Activated CD8-positive, alpha-beta memory T cell treated with anti-CD3 and anti-CD28 coated beads for 48 hours (primary cell): ENCODE measurements at regions not wholly inside any gene's neighbourhood (a gene's known extent, or its start where the extent isn't known, plus 50 kb on each side); places are given as distances from the start of the nearest gene placed in this dataset.
"Not testable (repeated sequence)": the region's sequence is repeated elsewhere in the genome, so short reads cannot be mapped to it uniquely, and the experiment has no call there.

ENCODE experiments used
- DNase-seq, 3 experiments: peaks; one replicate each; pipeline ENCODE4 v3.0.0-alpha.2; 2020; ENCODE audit warnings: low read depth in 2 of 3, low spot score in 2 of 3

DNA sequence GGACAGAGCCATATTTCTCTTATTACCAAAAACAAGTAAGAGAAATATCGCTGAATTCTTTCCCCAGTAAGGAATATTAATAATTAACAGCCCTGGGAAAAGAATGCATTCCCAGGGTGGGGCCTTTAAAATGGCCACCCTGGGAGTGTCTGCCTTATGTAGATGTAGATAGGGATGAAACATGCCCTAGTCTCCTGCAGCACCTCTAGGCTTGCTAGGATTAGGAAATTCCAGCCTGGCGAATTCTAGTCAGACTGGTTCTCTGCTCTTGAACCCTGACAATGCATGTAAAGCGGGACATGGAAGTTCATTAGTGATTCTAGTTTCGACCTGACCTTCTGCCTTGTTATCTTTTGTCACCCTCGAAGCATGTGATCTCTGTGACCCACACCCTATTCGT lies 405.2 kb upstream of the MAP2 start:
- not testable (repeated sequence) for DNase-seq

- no peak for DNase-seq
These were observed 394.6 kb upstream of the MAP2 start for GRCh38 chr2:209029249-209029648.

GRCh38 chr2:209044307-209044706 lies 379.5 kb upstream of the MAP2 start:
- no peak for DNase-seq

- DNase-seq: no peak
These were observed 377.7 kb upstream of the MAP2 start for GRCh38 chr2:209046163-209046562.

DNA sequence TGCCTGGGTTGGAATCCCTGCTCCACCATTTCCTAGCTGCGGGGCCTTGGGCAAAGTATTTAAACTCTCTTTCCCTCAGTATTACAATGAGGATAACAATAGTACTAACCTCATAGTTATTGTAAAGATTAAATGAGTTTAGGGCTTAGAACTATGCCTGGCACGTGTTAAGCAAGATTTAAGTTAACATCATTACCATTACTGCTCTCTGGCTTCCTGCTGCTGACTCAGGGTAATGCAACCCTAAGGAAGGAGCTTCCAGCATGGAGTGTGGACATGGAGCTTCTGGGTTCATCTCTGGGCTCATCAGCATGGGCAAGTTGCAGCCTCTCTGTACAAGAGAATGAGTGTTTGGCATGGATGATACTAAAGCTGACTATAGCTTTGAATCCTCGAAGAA lies 374.2 kb upstream of the MAP2 start:
- DNase-seq: no peak

GRCh38 chr2:209062210-209062609 lies 361.6 kb upstream of the MAP2 start:
- no peak for DNase-seq

- DNase-seq: no peak
These were observed 353.6 kb upstream of the MAP2 start for GRCh38 chr2:209070262-209070661.

DNA sequence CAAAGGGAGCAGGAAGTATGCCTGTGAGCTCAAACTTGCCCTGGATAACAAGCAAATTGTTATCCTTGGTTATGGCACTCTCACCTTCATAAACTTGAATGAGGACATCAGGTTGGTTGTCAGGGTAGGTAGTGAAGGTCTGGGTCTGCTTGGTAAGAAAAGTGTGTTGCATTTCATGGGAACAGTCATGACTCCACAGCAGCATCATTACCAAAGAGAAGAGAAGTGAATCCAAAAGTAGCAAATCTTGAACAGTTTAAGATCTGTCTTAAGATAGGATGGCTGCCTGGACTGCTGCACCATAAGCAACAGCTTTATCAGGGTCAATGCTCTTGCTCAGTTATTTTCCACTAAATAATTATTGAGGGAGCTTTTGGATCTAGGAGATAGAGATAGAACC lies 350.7 kb upstream of the MAP2 start:
- no peak for DNase-seq

- DNase-seq: no peak
These were observed 349.1 kb upstream of the MAP2 start for GRCh38 chr2:209074711-209075110.

- DNase-seq: no peak
These were observed 347.7 kb upstream of the MAP2 start for GRCh38 chr2:209076151-209076550.

DNA sequence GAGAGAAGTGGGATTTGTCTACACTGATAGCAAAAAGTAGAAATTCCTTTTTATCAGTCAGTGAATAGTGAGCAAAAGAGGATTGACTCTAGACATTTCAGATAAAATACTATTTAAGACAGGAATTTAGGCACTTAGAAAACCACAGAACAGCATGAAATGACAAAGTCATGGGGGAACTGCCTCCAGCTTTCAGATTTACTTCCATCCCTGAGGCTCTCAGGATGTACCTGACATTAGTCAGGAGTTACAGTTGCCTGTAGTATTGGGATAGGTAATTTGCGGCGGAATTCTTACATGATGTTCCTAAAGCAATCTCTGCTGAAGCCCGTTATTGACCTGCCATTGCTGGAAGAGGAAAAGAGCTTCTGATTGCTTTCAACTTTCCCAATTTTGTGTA lies 337.1 kb upstream of the MAP2 start:
- no peak for DNase-seq

DNA sequence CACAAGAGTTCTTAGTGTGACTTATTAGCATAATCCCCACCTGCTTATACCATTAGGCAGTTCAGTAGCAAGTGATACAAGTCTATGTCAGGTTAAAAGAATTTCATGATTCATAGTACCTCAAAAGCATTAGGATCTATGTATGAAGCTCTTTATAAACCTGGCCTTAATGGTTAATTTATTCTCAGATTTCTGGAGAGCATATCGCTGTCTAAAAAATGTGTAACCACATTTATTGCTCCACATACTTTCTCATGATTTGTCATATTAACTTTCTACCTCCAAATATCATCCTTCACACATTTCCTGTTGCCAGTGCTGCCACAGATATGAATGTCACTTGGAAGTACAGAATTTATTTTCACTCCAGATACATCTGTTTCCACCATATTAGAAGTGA lies 332.8 kb upstream of the MAP2 start:
- no peak for DNase-seq

- no peak for DNase-seq
These were observed 329.6 kb upstream of the MAP2 start for GRCh38 chr2:209094221-209094620.

- no peak for DNase-seq
These were observed 328.4 kb upstream of the MAP2 start for GRCh38 chr2:209095432-209095831.

GRCh38 chr2:209097168-209097567 lies 326.7 kb upstream of the MAP2 start:
- DNase-seq: no peak

DNA sequence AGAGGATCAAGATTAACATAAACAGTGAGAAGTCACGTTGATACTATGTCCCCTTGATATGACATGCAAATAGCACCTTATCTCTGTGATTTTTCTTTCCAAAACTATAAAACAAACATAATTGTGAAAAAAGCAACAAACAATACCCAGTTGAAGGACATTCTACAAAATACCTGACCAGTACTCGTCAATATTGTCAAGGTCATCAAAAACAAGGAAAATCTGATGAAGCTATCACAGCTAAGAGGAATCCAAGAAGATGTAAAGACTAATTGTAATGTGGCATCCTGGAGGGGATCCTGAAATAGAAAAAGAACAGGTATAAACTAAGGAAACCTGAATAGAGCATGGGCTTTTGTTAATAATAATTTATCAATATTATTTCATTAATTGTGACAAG lies 321.5 kb upstream of the MAP2 start:
- no peak for DNase-seq

- no peak for DNase-seq
These were observed 310.8 kb upstream of the MAP2 start for GRCh38 chr2:209113026-209113425.

DNA sequence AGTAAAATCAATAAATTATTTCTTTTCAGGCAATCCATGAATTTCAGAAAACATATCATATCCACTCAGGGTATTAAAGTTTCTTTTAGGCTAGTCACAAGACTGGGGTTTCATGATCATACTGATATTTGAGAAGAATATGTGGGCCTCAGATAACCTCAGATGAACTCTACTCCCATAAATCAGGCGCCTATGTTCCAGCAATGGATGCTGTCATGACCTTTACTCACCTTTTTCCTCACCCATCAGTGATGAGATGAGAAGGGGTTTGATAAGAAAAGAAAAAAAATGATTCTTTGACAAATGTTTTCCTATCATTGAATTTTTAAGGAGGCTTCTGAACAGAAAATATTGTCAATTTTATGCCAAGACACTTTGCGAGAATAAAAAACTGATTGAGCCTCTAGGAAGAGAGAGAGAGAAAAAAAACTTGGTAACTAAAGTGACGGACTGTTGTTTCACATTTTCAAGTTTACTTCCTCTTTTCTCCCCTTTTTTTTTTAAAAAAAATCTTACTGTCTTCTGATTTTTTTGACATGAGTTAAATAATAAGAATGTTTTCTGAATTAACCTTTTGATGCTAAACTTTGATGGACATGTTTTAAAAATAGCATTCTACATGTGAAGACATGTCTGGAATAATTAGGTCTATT lies 309.1 kb upstream of the MAP2 start:
- no peak for DNase-seq

- no peak for DNase-seq
These were observed 302.2 kb upstream of the MAP2 start for GRCh38 chr2:209121691-209122090.

DNA sequence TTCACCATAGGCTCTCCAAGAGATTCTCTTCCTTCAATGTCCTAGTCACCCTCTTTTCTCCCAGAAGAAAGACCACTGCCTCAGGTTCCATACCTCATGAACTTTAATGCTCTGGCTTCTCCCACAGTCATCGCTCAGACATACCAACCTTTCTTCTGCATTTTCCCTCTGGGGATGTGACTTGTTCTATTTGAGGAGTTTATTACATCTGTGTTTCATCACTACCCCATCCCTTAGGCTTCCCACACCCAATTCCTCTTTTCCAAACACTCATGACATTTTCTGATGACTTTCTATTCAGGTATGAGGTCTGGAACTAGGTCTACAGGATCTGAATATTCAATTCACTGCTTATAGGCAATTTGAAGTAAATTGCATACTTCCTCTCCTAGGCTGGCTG lies 298.6 kb upstream of the MAP2 start:
- DNase-seq: no peak

DNA sequence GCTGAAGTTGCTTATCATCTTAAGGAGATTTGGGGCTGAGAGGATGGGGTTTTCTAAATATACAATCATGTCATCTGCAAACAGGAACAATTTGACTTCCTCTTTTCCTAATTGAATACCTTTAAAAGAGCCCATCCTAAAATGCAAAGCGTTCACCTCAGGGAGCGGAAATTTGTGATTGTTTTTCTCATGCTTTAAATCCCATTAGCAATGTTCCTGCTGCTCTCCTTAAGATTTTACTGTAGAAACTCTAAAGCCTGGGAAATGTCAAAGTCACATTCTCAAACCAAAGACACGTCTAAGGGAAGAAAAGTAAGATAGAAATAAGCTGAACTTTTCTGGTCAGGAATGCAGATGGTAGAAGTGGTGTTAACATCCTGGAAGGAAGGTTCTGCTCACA lies 285.8 kb upstream of the MAP2 start:
- no peak for DNase-seq

DNA sequence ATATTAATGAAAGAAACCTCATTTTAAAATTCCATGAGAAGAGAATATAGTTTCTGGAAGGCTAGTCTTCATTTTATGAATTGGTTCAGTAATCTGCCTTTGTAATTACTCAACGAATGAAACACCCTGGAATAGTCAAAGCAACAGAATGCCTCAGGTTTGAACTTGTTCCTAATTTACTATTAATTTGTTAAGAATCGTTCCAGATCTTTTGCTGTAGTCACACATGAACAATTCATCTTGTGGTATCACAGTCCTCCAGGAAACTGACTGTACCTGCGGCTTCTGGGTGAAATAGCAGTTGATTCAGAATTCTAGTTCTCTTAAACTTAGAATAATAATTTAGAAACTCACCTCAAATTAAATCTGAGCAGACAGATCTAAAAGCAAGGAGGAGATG lies 282.7 kb upstream of the MAP2 start:
- DNase-seq: no peak

DNA sequence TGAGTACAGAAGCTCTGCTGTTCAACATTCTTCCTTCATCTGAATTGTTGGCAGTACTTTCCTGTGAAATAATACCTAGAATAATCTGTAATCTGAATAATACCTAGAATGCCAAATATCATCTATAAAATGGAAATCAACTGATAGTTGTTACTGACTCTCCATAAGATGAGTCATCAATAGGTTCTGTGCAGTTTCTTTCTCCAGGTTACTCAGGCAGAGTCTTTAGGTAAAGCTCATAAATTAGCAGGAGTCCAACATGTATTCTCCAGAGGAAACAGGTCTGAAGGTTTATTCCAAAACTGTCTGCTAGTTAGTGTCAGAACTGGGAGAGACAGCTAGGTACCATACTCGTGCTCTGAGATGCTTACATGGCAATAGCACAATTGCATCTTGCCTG lies 282.0 kb upstream of the MAP2 start:
- DNase-seq: no peak

DNA sequence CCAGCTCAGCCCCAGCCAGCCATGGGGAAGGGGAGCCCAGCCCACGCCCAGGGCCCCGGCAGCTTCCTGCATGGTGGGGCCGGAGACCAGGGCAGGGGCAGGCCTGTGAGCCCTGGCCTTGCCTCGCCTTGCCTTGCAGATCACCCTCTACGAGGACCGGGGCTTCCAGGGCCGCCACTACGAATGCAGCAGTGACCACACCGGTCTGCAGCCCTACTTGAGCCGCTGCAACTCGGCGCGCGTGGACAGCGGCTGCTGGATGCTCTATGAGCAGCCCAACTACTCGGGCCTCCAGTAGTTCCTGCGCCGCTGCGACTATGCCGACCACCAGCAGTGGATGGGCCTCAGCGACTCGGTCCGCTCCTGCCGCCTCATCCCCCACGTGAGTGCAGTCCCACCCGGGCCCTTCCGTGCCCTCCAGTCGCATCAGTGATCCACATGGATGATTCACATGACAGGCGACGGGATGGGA lies 278.6 kb upstream of the MAP2 start:
- not testable (repeated sequence) for DNase-seq
